HG02763 (cell line): ENCODE measurements at regions not wholly inside any gene's neighbourhood (a gene's known extent, or its start where the extent isn't known, plus 50 kb on each side); places are given as distances from the start of the nearest gene placed in this dataset.
"Not testable (repeated sequence)": the region's sequence is repeated elsewhere in the genome, so short reads cannot be mapped to it uniquely, and the experiment has no call there.

Experiments
- ATAC-seq: cut with Tn5 transposase; IDR thresholded peaks from one replicate; pipeline ENCODE4 v1.9.1; 2021; ENCODE audit warnings: mild to moderate bottlenecking, moderate library complexity; ENCODE audit not compliant: unreplicated experiment

GRCh38 chr21:27771938-27772483, 805.1 kb upstream of the ADAMTS5 start:
- no peak for ATAC-seq

- ATAC-seq, result no peak
Measured at GRCh38 chr21:27769763-27770162, 802.9 kb upstream of the ADAMTS5 start.

- not testable (repeated sequence) for ATAC-seq
Measured at GRCh38 chr21:27768046-27768637, 801.3 kb upstream of the ADAMTS5 start.

- ATAC-seq, result no peak
Measured at GRCh38 chr21:27764056-27764455, 797.2 kb upstream of the ADAMTS5 start.

GRCh38 chr21:27761623-27762022, 794.7 kb upstream of the ADAMTS5 start:
- ATAC-seq, result no peak

- ATAC-seq, result no peak
Measured at GRCh38 chr21:27759820-27760219, 792.9 kb upstream of the ADAMTS5 start.

- ATAC-seq, result no peak
Measured at GRCh38 chr21:27759091-27759659, 792.3 kb upstream of the ADAMTS5 start.

- ATAC-seq, result no peak
Measured at GRCh38 chr21:27756191-27756590, 789.3 kb upstream of the ADAMTS5 start.

GRCh38 chr21:27743971-27744564, 777.2 kb upstream of the ADAMTS5 start:
- ATAC-seq, result no peak

- ATAC-seq, result no peak
Measured at GRCh38 chr21:27741736-27742135, 774.8 kb upstream of the ADAMTS5 start.

- ATAC-seq, result no peak
Measured at GRCh38 chr21:27740084-27740483, 773.2 kb upstream of the ADAMTS5 start.

GRCh38 chr21:27739187-27739586, 772.3 kb upstream of the ADAMTS5 start:
- ATAC-seq, result no peak

- no peak for ATAC-seq
Measured at GRCh38 chr21:27735699-27736098, 768.8 kb upstream of the ADAMTS5 start.

GRCh38 chr21:27734146-27734545, 767.3 kb upstream of the ADAMTS5 start:
- ATAC-seq, result no peak

GRCh38 chr21:27725916-27726315, 759.0 kb upstream of the ADAMTS5 start:
- no peak for ATAC-seq

GRCh38 chr21:27722095-27722494, 755.2 kb upstream of the ADAMTS5 start:
- ATAC-seq, result no peak

GRCh38 chr21:27721675-27722074, 754.8 kb upstream of the ADAMTS5 start:
- ATAC-seq, result no peak

- no peak for ATAC-seq
Measured at GRCh38 chr21:27719226-27719625, 752.3 kb upstream of the ADAMTS5 start.

GRCh38 chr21:27715131-27715530, 748.2 kb upstream of the ADAMTS5 start:
- no peak for ATAC-seq

GRCh38 chr21:27713154-27714109, 746.5 kb upstream of the ADAMTS5 start:
- no peak for ATAC-seq

GRCh38 chr21:27704567-27705166, 737.8 kb upstream of the ADAMTS5 start:
- ATAC-seq, result no peak
